SU-DHL-6 (cell line): ENCODE measurements at regions not wholly inside any gene's neighbourhood (a gene's known extent, or its start where the extent isn't known, plus 50 kb on each side); places are given as distances from the start of the nearest gene placed in this dataset.

Source experiments
- H2AFZ ChIP-seq: fragments of 200-600 bp; sonication (generic); 2 replicates; pipeline ENCODE4 v1.6.1; 2014; ENCODE audit warnings: low read depth, mild to moderate bottlenecking, moderate library complexity, mixed read lengths, antibody characterized with exemption, low read length; ENCODE audit not compliant: severe bottlenecking
- H3F3A ChIP-seq: fragments of 200-600 bp; shearing (Covaris generic); 2 replicates; pipeline ENCODE4 v1.6.0; 2016; ENCODE audit warnings: antibody characterized with exemption, mild to moderate bottlenecking; ENCODE audit not compliant: insufficient read depth
- H3K27ac ChIP-seq: fragments of 200-600 bp; sonication (generic); 2 replicates; pipeline ENCODE4 v1.5.1; 2016; ENCODE audit warnings: low read depth, mild to moderate bottlenecking, low read length, moderate library complexity, mixed read lengths
- H3K27me3 ChIP-seq: fragments of 200-600 bp; sonication (generic), shearing (Covaris generic); 2 replicates; pipeline ENCODE4 v1.6.0; 2014; ENCODE audit warnings: mild to moderate bottlenecking, low read length
- H3K36me3 ChIP-seq: fragments of 200-600 bp; sonication (generic); 2 replicates; pipeline ENCODE4 v1.6.1; 2014; ENCODE audit warnings: mild to moderate bottlenecking, low read length, mixed read lengths
- H3K4me2 ChIP-seq: fragments of 300-600, 200-600 bp; shearing (Covaris generic), sonication (generic); 2 replicates; pipeline ENCODE4 v1.6.0; 2014; ENCODE audit warnings: low read length, low read depth, mild to moderate bottlenecking; ENCODE audit not compliant: poor library complexity, severe bottlenecking
- H3K4me3 ChIP-seq: fragments of 200-600 bp; sonication (generic); 2 replicates; pipeline ENCODE4 v1.5.1; 2014; ENCODE audit warnings: antibody characterized with exemption, low read length, mild to moderate bottlenecking, mixed read lengths; ENCODE audit not compliant: insufficient read depth, poor library complexity, severe bottlenecking
- H3K79me2 ChIP-seq: fragments of 200-600 bp; sonication (generic); 2 replicates; pipeline ENCODE4 v1.6.1; 2014; ENCODE audit warnings: mild to moderate bottlenecking, low read length, moderate library complexity; ENCODE audit not compliant: insufficient read depth
- H3K9ac ChIP-seq: fragments of 200-600 bp; sonication (generic); 2 replicates; pipeline ENCODE4 v1.7.0; 2014; ENCODE audit warnings: mild to moderate bottlenecking, low read length
- H3K9me2 ChIP-seq: fragments of 200-600 bp; sonication (generic); replicated peaks from 2 replicates; pipeline ENCODE4 v1.6.1; 2014; ENCODE audit warnings: low read length; ENCODE audit not compliant: insufficient read depth
- H3K9me3 ChIP-seq: fragments of 200-600 bp; sonication (generic); 2 replicates; pipeline ENCODE4 v1.6.1; 2014; ENCODE audit warnings: low read length, mixed read lengths; ENCODE audit not compliant: insufficient read depth
- H4K20me1 ChIP-seq: fragments of 200-600 bp; sonication (generic); 2 replicates; pipeline ENCODE4 v1.6.1; 2014; ENCODE audit warnings: low read depth, mild to moderate bottlenecking, antibody characterized with exemption, low read length, moderate library complexity, mixed read lengths
- EZH2phosphoT487 ChIP-seq: fragments of 200-600 bp; sonication (generic), shearing (Covaris generic); conservative IDR thresholded peaks from 2 replicates; pipeline ENCODE4 v1.6.1; 2018; ENCODE audit warnings: mild to moderate bottlenecking, antibody characterized with exemption, low read length, moderate library complexity, mixed read lengths
- TF ChIP-seq, protein P1 (sequence below): fragments of 200-600 bp; sonication (generic); IDR thresholded peaks from one replicate; pipeline ENCODE4 v1.5.1; 2017; ENCODE audit warnings: antibody characterized with exemption, mild to moderate bottlenecking, low read length, moderate library complexity; ENCODE audit not compliant: insufficient read depth, poor library complexity, severe bottlenecking

DNA sequence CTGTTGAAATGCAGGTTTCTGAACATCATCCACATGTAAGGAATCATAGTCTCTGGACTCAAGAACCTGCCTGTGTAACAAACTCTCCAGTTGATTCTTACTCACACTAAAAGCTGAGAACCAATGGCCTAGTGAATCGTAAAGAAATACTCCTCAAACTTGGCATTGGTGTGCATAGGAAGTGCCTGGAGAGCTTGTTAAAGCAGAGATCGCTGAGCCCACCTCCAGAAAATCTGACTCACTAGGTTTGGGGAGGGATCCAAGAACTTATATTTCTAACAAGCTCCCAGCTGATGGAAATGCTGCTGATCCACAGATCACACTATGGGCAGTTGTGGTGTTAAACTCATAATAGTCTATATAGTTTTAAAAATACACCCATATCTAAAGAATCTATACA lies 55.8 kb upstream of the LMCD1 start:
- no peak overlapping the region for H3K27ac ChIP-seq
- H3K4me2 ChIP-seq, result no peak overlapping the region
- TF ChIP-seq, protein P1, sequence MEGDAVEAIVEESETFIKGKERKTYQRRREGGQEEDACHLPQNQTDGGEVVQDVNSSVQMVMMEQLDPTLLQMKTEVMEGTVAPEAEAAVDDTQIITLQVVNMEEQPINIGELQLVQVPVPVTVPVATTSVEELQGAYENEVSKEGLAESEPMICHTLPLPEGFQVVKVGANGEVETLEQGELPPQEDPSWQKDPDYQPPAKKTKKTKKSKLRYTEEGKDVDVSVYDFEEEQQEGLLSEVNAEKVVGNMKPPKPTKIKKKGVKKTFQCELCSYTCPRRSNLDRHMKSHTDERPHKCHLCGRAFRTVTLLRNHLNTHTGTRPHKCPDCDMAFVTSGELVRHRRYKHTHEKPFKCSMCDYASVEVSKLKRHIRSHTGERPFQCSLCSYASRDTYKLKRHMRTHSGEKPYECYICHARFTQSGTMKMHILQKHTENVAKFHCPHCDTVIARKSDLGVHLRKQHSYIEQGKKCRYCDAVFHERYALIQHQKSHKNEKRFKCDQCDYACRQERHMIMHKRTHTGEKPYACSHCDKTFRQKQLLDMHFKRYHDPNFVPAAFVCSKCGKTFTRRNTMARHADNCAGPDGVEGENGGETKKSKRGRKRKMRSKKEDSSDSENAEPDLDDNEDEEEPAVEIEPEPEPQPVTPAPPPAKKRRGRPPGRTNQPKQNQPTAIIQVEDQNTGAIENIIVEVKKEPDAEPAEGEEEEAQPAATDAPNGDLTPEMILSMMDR, result no peak
- TF ChIP-seq EZH2phosphoT487, result no peak

DNA sequence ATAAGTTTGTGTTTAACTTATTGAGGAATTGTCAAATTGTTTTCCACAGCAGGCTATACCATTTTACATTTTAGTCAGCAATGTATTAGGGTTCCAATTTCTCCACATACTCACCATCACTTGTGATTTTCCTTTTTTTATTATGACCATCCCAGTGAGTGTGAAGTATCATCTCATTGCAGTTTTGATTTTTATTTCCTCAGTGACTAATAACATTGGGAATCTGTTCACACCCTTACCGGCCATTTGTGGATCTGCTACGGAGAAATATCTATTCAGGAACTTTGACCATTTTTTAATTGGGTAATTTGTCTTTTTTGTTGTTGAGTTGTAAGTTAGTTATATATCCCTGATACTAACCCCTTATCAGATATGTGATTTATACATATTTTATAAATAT lies 54.8 kb upstream of the LMCD1 start:
- no peaks in the 10 kb centered on the region for H3K9me3 ChIP-seq
- H3K4me3 ChIP-seq, result no peak overlapping the region
- H4K20me1 ChIP-seq, result no peaks in the 10 kb centered on the region
- H3K79me2 ChIP-seq, result no peaks in the 10 kb centered on the region
- no peak overlapping the region for H3K9ac ChIP-seq
- H3F3A ChIP-seq, result no peaks in the 10 kb centered on the region
- no peak overlapping the region for H3K27ac ChIP-seq
- H3K4me2 ChIP-seq, result no peak overlapping the region
- H2AFZ ChIP-seq, result no peak overlapping the region
- no peaks in the 10 kb centered on the region for H3K9me2 ChIP-seq
- no peaks in the 10 kb centered on the region for H3K36me3 ChIP-seq
- no peak for TF ChIP-seq EZH2phosphoT487
- TF ChIP-seq, protein P1, result no peak
- H3K27me3 ChIP-seq, result 0 out of 2 replicates have a peak, but pooled peaks cover 4% of the 10 kb centered on the region

More for the DNA sequence above, 55.8 kb upstream of the LMCD1 start:
- H3K27me3 ChIP-seq, result 0 out of 2 replicates have a peak, but pooled peaks cover 4% of the 10 kb centered on the region
- no peaks in the 10 kb centered on the region for H3K9me2 ChIP-seq
- H3K9ac ChIP-seq, result no peak overlapping the region
- H3K9me3 ChIP-seq, result no peaks in the 10 kb centered on the region
- H3K4me3 ChIP-seq, result no peak overlapping the region
- H2AFZ ChIP-seq, result no peak overlapping the region
- no peaks in the 10 kb centered on the region for H4K20me1 ChIP-seq
- no peaks in the 10 kb centered on the region for H3K36me3 ChIP-seq
- no peaks in the 10 kb centered on the region for H3K79me2 ChIP-seq
- no peaks in the 10 kb centered on the region for H3F3A ChIP-seq

DNA sequence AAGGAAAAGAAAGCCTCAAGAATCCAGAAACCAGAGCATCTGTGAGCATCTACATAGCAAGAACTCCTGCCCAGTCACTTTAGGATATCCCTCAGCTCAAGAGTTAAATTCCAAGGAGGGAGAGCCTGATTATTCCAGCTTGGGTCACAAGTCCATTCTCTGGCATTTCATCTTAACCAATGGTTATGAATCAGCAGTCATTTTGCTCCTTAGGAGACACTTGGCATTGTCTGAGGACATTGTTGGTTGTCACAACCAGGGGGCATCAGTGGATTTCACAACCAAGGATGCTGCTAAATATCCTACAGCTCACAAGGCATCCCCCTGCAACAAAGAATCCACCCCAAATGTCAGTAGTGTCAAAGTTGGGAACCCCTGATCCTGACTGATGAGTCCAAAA lies 51.0 kb upstream of the LMCD1 start:
- Histone ChIP-seq H3K9me3 (no peaks in the 10 kb centered on the region), H3K9ac (no peak overlapping the region), H3K4me3 (no peak overlapping the region), H3K27ac (no peak overlapping the region), H4K20me1 (no peaks in the 10 kb centered on the region), H3K36me3 (no peaks in the 10 kb centered on the region), H3K9me2 (no peaks in the 10 kb centered on the region), H2AFZ (no peak overlapping the region), H3K27me3 (0 out of 2 replicates have a peak, but pooled peaks cover 4% of the 10 kb centered on the region), H3K4me2 (no peak overlapping the region), H3K79me2 (no peaks in the 10 kb centered on the region), H3F3A (no peaks in the 10 kb centered on the region)
- TF ChIP-seq EZH2phosphoT487, result no peak
- TF ChIP-seq, protein P1, result no peak
